ENCODE measurements at regions not wholly inside any gene's neighbourhood (a gene's known extent, or its start where the extent isn't known, plus 50 kb on each side); places are given as distances from the start of the nearest gene placed in this dataset.

DNA sequence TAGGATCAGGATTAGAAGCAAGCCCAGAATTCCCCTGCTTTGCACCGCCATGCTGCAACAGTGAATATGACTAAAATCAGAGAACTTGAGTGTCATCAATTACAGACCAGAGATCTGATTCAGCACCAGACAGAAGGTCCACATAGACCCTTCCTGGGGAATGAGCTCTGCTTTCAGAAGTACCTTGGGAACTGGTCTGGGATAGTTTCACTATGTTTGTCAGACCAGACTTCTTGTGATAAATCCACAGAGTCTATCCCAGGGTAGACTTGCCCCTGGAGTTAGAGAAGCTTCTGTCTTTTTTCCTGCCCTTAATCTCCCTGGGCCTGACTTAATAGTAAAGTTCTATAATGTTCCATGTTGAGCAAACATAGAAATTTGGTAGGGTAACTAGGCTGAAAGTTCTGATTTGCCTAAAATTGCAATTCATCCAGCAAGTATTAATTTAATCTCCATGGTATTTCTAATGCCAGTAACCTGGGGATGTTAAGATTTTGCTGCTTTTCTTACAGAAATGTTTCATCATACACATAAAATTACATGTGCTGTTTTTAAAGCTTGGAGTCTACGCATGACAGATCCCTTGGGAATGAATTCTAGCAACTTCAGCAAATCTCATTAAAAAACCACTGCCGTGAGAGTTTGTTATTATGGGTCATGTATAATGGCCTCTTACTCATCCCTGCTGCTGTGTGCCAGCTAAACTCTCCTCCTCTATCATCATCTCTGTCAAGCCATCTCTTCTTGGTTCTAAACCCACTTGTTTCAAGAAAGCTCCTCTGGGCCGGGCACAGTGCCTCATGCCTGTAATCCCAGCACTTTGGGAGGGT is 61.3 kb upstream of the METAP2 start:
- DNase-seq (ENCODE audit: low spot score), result no peak

DNA sequence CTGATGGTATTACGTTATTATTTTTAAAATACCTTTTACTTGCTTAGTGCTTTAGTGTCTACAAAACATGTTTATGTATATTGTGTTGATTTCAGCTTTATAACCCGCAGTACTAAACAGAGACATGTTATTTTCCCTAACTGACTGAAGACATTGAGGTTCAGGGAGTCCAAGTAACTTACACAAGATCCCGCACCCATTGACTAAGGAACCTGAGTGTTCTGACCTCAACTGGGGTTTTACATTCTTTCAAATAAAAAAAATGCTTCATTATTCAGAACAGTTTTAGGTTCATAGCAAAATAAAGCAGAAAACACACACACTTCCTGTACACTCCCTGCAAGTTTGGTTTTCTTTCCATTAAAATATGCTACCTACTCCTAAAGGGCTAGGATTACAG is 60.4 kb upstream of the METAP2 start:
- DNase-seq (ENCODE audit: low spot score), result no peak

DNA sequence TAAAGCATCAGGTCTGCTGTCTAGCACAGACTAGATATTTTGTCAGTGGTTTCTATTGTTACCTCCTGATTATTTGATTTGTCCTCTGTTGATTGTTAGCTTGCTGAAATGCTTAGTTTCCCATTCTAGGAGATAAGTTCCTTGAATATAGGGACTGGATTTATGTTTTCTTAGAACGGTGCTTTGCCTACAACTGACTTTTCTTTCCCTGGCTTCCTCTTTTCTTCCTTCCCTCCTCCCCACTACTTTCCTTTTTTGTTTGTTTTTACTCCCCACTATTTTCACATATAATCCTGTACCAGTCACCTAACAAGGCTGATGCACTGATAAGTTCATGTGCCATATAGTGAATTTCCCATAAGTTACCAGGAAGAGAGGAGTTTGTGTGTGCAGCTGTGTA is 58.5 kb upstream of the METAP2 start:
- DNase-seq (ENCODE audit: low spot score), result no peak

DNA sequence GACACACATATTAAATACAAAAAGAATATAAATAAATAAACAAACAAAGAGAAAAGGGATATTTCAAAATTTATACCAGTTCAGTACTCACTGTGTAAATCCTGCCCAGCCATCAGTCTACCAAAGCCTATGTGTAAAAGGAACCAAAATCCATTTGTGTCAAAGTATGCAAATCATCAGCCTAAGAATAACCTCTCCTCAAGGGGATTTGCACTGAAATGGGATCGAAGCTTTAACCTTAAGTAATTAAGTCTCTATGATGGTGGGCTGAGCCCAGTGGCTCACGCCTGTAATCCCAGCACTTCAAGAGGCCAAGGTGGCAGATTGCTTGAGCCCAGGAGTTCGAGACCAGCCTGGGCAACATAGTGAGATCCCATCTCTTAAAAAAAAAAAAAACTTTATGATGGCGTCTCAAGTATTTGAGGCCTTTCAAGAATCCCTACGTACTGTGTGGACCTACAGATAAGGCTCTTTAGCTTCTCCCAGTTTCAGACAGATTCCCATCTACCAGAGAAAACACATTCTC is 57.8 kb upstream of the METAP2 start:
- no peak for DNase-seq (ENCODE audit: low spot score)

DNA sequence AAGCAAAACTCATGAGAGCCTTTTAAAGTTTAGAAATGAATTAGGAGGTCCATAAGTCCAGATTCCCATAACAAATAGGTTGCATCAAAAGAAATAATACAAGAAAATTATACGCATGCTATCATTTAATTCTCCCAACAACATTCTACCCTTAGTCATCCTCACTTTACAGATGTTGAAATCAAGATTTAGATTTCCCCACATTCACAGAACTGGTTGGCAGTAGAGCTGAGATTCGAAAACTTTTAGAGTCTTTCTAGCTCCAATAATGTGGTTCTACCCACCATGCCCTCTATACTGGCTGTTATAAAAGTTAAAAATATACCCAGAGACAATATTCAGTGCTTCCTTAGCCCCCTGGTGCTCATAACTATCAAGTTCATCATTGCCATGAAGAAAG is 56.6 kb upstream of the METAP2 start:
- DNase-seq (ENCODE audit: low spot score), result no peak

DNA sequence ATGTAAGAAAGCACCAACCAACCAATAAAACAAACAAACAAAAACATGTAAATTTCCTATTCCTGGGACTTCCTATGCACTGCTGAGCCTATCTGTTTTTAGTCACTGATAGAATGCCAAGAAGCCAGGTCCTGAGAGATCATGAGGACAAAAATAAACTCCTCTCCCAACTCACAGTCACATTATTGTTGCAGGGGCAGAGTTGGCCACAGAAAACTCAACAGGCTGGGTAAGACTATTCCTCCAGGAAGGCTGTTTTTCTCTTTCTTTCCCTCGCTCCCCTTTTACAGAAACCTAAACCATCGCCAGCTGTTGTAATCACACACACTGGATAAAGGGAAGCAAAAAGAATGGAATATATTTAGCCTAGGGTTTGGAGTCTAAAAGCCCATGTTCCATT is 55.8 kb upstream of the METAP2 start:
- no peak for DNase-seq (ENCODE audit: low spot score)

Measured in activated CD4-positive, alpha-beta T cell treated with anti-CD3 and anti-CD28 coated beads, Interleukin-2, Interleukin-4, amounts not matched to agents 100 ng/mL and 50 ng/mL, durations not matched to agents 16 hours and 8 hours (primary cell).